Inflammatory macrophage treated with lipopolysaccharide for 4 hours (primary cell): ENCODE measurements at regions not wholly inside any gene's neighbourhood (a gene's known extent, or its start where the extent isn't known, plus 50 kb on each side); places are given as distances from the start of the nearest gene placed in this dataset.
"Not testable (repeated sequence)": the region's sequence is repeated elsewhere in the genome, so short reads cannot be mapped to it uniquely, and the experiment has no call there.

Experiments
- DNase-seq: peaks from one replicate; pipeline ENCODE4 v3.0.0-alpha.2; 2020

- peak; percentile 72 for DNase-seq
Measured at GRCh38 chr4:141346144-141346543, 125.4 kb downstream of the ZNF330 start.

DNA sequence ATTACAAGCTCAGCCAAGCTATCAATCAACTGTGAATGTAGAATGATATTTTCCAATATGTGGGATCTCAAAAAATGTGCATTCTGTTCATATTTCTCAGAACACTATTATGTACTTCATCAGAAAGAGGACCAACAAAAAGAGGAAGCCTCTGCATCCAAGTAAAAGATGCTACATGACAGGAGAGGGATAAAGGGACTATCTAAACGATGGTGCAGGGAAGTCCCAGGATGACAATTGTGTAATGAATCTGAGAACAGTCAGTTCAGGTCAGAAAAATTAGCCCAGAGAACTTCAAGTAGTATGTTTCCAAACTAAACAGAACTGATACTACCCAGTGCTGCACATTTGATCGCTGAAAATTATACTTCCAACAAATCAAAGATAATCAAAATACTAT, 127.0 kb downstream of the ZNF330 start:
- DNase-seq, result peak; percentile 54

DNA sequence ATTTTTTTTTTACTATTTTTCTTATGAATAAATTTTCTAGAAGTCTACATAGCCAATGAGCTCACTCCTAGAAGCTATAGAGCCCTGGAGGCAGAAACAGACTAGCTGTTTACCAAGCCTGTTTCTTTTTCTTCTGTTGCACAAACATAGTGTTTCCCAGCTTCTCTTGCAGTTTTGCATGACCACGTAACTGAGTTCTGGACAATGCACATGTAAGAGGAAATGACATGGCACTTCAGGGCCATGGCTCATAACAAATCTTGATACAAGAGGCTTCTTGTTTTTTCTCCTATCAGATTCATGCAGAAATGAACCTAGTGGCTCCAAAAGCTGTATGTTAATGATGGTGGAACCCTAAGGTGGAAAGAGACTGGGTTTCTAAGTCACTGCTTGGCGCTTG, 127.4 kb downstream of the ZNF330 start:
- peak; percentile 96 for DNase-seq

GRCh38 chr4:141348573-141348972, 127.9 kb downstream of the ZNF330 start:
- DNase-seq, result peak; percentile 83

DNA sequence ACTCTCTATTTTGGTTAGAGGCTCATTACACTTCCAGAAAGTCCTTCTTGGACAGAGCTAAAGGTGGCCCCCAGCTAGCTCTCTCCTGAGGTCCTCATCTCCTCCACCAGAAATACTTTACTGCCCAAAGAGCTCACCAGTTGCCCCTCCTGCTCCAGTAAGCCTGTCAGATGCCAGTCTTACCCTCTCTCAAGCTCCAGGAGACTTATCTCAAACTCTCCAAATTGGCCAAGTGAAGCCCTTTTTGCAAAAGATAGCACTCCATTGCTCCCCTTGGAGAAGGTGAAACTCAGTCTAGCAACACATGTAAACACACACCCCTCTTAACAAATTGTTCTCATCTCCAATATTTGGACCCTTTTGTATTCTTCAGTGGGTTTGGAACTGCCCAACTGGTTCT, 128.5 kb downstream of the ZNF330 start:
- no peak for DNase-seq

DNA sequence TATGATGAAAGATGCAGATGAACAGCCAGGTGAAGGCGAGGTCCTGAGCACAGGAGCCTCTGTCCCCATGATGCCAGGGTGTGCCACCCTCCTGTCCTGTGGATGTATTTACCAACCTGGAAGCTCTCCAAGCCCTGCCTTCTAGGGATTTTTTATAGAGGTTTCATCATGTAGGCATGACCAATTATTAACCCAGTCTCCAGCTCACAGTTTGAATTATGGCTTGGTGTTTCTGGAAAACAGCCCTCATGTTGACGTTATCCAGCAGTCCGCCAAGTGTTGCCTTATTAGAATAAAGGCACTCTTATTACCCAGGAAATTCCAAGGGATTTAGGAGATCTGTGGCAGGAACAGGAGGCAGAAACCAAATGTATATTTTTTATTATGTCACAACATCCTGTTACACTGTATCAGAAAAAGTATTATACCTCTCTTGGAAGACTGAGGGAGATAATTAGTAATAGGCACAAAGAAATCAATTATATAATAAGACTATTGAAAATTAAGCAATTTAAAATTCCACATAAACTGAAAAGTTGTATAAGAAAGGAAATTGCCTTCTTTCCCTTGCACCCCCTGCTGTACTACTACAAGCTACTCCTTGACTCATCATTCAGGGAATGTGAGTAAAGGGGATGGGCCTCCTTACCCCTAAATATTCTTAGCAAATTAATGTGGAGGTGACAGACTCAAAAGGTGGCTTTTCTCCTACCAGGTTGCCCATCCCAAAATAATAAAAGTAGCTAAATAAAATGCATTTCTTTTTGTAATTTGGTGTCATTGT, 129.6 kb downstream of the ZNF330 start:
- DNase-seq, result peak; percentile 39

- peak; percentile 70 for DNase-seq
Measured at GRCh38 chr4:141352331-141352730, 131.6 kb downstream of the ZNF330 start.

DNA sequence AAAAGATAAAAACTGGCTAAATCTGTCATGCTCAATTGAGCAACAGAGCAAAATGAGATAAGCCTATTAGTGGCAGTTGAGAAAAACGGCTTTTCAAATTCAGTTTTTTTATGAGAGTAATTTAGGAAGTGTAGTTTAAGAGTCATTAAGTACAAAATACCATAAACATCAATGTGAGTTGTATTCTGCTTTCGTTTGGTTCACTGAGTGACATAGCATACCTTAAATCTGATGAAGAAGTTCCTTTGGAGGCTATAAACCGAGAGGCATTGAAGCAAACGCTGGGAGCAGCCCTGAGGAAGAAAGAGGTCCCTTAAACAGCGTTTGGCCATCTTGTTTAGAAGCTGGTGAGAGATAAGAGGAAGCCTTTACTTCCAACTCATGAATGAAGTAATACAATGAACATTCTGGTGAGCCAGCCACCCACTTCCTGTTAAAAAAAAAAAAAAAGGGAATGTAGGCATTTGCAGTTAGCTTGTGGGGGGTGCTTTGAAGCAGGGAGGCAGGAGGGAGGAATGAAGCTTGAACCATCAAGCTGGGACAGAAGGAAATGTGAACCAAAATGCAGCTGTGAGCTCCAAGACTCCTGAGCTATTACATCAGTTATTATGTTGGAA, 132.3 kb downstream of the ZNF330 start:
- DNase-seq, result peak; percentile 90

DNA sequence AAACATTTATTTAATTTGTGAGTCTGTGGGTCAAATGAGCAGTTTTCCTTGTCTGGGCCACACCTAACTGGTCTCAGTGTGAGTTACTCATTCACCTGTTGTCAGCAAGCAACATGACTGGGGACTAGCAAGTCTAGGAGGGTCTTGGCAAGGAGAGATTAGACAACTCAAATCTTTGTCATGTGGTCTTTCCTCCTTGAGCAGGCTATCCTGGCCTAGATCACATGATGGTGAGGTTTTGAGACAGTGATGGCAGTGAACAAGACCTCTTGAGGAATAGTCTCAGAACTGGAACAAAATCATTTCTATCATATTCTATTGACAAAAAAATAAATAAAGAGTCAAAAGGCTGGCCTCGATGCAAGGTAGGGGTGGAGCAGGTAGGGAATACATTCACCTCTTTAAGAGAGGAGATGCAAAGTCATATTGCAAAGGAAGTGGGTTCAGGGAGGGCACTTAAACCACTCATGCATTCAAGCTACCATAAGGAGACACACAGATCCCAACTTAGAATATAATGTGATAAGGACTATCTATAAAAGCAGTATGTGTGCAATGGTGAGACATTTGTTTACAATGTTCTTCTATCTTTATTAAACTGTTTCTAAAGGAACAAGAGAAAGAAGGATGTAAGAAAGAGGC, 135.7 kb downstream of the ZNF330 start:
- DNase-seq, result no peak

GRCh38 chr4:141356963-141357335, 136.3 kb downstream of the ZNF330 start:
- no peak for DNase-seq

GRCh38 chr4:141368241-141368640, 147.5 kb downstream of the ZNF330 start:
- DNase-seq, result not testable (repeated sequence)

DNA sequence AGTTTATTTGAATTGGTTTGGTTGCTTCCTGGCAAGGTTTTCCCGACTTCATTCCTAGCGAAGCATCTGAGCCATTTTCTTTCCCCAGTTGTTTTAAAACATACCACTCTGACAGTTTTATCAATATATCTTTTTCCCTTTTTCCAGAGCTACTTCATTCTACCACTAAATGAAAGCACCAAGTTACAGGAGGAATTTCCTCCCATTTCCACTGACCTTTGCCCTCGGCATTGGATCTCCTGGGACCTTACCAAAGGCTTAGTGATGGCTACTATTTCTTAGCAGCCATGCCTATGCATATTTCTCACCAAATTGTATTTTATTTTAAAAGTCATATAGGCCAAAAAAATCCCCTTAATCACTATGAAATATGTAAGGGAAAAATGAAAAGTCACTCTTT, 150.5 kb downstream of the ZNF330 start:
- DNase-seq, result no peak

- no peak for DNase-seq
Measured at GRCh38 chr4:141375855-141376254, 155.2 kb downstream of the ZNF330 start.

DNA sequence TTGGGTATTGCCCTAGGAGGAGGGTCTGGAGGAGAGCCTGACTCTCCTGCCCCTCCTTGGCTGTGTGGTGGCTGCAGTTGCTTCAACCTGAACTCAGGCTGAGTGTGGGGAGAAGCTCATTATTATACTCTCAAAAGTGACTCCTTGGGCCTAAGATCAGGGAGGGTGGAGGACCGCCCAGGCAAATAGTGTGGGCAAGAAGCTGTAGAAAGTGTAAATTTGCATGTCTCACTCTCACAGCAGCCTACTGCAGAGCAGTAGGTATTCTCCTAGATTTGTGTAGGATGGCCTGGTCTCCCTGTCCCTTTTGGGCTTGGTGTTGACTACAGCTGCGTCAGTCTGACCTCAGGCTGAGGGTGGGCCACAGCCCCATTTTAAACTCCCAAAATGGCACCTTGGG, 156.1 kb downstream of the ZNF330 start:
- DNase-seq, result no peak

- no peak for DNase-seq
Measured at GRCh38 chr4:141387299-141387698, 166.6 kb downstream of the ZNF330 start.

DNA sequence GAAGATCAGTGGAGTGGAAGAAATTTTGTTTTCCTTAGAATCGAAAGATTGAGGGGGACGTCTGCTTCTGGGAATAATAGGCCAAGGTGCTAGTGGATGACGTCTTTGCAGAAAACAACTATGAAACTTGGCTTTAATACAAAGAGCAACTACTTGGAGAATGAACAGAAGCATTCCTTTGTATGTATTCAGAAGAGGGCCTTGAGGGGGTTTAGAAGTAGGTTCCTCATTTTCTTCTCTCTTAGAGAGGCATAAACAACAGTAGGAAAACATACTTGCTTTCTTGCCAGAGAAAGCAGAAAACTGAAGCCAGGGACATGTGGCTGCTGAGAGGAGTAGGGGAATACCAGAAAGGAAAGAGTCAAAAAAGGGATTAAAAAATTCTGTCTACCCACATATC, 167.8 kb downstream of the ZNF330 start:
- DNase-seq, result no peak

DNA sequence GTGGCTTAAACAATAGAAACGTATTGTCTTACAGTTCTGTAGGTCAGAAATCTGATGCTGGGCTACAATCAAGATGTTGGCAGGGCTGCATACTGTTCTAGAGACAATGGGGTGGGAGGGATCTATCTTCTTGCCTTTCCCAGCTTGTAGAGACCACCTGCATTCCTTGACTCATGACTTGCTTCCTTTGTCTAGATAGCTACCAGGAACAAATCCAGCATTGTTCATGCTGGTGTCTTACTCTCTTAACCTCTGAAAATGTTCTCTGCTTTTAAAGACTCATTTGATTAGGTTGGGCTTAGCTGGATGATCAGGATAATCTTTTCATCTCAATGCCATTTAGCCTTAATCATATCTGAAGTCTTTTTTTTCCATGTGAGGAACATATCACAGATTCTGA, 169.0 kb downstream of the ZNF330 start:
- DNase-seq, result no peak

DNA sequence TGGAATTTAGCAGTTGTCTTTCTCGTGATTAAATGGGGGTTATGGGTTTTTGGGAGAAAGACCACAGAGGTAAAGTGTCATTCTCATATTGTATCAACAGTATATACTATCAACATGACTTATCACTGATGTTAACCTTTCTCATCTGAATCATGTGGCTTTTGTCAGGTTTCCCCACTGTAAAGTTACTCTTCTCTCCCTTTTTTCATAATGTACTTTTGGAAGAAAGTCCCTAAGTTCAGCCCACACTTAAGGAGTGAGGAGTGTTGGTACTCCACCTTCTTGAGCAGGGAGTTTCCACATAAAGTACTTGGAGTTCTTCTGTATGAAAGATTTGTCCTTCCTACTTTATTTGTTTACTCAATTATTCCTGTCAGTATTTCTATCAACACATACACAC, 169.9 kb downstream of the ZNF330 start:
- peak; percentile 4 for DNase-seq

GRCh38 chr4:141391293-141391692, 170.6 kb downstream of the ZNF330 start:
- no peak for DNase-seq

GRCh38 chr4:141391771-141392170, 171.1 kb downstream of the ZNF330 start:
- DNase-seq, result no peak

DNA sequence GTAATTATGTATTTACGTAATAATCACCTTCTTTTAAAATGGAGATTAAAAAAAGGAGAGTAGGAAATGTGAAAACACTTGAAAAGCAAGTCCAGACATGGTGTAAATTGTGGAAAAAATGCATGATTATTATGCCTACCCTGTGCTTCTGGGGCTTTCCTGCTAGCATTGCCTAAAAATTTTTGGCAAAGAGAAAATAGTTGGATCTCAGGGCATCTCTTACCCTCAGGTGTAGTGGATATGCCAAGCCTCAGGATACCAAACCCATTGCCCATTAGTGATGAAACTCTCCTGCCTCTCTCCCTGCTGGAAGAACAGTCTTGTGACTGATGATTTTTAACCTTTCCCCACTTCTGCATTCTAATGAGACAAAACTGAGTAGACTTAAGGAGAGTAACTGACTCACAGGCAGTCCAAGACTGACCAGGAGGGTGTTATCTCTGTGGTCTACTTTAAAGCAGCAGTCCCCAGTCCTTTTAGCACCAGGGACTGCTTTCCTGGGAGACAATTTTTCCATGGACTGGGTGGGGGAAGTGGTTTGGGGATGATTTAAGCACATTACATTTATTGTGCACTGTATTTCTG, 174.6 kb downstream of the ZNF330 start:
- DNase-seq, result peak; percentile 21

GRCh38 chr4:141395919-141396318, 175.2 kb downstream of the ZNF330 start:
- DNase-seq, result no peak

GRCh38 chr4:141402712-141403111, 182.0 kb downstream of the ZNF330 start:
- no peak for DNase-seq

GRCh38 chr4:141403782-141404181, 183.1 kb downstream of the ZNF330 start:
- DNase-seq, result no peak
